NCI-H345 (cell line): ENCODE measurements at regions not wholly inside any gene's neighbourhood (a gene's known extent, or its start where the extent isn't known, plus 50 kb on each side); places are given as distances from the start of the nearest gene placed in this dataset.
"Not testable (repeated sequence)": the region's sequence is repeated elsewhere in the genome, so short reads cannot be mapped to it uniquely, and the experiment has no call there.

Experiments used
- DNase-seq: peaks from one replicate; lab custom pipeline; 2025; lab: John Stamatoyannopoulos, UW

GRCh38 chr4:72938516-72938915 lies 131.0 kb downstream of the COX18 start:
- DNase-seq: no peak

- no peak for DNase-seq
These were observed 134.1 kb downstream of the COX18 start for GRCh38 chr4:72935462-72935861.

DNA sequence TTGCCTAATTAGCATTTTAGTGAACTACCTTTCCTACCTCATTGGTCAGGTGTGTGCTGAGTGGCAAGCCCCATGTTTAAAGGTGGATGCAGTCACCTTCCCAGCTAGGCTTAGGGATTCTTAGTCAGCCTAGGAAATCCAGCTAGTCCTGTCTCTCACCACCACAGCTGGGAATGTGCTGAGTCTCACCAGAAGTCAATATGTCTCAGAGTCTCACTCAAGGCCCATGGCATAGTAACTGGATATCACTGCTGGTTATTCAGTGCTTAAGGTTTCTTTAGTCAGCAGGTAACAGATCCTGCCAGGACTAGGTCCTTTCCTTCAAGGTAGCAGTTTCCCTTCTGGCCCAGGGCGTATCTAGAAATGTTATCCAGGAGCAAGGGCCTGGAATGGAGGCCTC lies 136.5 kb downstream of the COX18 start:
- no peak for DNase-seq

- no peak for DNase-seq
These were observed 138.2 kb downstream of the COX18 start for GRCh38 chr4:72931346-72931745.

DNA sequence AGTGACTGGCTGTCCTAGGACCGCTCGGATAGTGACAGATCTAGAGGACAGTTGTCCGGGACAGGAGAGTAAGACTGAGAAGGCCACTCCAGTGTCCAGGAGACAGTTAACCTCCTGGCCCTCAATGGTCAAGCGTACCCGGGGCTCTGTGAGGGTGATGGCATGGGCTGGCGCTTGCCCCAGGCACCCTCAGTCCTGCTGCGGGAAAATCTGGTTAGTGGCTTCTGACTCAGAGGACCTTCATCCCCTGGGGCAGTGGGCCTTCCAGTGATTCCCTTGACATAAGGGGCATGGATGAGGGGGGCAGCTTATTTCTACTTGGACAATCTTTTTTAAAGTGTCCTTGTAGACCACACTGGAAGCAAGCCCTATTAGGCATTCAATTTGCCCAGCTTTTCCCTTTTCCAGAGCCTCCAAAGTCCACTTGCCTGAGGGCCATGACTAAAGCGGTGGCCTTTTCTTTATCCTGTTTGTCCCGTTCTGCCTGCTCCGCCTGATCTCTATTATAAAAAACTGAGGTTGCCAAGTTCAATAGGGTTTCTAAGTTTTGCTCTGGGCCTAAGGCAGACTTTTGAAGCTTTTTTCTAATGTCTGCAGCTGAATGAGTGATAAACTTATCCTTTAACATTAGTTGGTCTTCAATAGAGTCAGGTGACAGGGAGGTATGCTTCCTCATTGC lies 139.8 kb downstream of the COX18 start:
- not testable (repeated sequence) for DNase-seq

DNA sequence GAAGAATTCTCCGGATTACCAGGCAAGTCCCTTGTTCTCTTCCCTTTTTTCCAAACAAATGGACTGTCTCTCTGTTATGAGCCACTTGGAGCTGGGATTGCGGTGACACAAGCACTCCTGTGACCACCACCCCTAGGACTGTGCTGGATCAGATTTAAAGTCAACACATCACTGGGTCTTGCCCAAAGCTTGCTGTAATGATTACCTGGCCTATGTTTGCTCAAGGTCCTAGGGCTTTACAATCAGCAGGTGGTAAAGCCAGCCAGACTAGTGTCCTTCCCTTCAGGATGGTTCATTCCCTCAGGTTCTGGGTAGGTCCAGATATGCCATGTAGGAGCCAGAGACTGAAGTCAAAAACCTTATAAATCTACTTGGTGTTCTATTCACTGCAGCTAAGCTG lies 144.7 kb downstream of the COX18 start:
- DNase-seq: no peak

DNA sequence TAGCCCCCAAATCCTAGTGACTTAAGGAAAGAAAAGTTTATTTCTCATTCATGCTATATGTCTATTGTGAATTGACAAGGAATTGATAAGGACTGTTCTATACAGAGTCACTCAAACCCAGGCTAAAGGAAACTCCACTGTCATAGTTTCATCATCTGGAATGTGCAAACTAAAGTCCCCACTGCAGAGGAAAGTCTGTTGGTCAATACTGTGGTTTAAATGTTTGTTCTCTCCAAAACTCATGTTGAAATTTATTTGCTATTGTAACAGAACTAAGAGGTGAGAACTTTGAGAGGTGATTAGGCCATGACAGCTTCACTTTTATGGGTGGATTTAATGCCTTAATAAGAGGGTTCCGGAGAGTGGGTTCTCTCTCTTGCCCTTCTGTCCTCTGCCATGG lies 149.6 kb downstream of the COX18 start:
- DNase-seq: no peak

DNA sequence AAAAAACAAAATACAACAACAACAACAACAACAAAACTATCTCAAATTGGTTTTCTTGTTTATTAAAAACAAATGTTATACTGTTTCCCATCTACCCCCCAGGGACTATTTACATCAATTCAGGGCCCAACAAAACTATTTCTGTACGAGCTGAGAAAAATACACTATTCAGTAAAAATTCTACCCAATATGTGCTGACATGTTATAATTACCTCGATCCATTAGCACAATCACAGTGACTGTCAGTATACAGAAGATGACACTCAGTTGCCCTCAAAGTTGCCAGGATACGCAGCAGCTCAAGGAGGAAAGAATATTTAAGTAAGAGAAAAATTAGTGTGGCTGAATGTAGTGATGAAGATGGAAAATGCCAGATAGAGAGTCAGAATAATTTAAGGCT lies 150.1 kb downstream of the COX18 start:
- no peak for DNase-seq

- DNase-seq: no peak
These were observed 151.2 kb downstream of the COX18 start for GRCh38 chr4:72918362-72918761.

GRCh38 chr4:72911316-72911715 lies 158.2 kb downstream of the COX18 start:
- DNase-seq: no peak

GRCh38 chr4:72909461-72909860 lies 160.1 kb downstream of the COX18 start:
- DNase-seq: no peak

DNA sequence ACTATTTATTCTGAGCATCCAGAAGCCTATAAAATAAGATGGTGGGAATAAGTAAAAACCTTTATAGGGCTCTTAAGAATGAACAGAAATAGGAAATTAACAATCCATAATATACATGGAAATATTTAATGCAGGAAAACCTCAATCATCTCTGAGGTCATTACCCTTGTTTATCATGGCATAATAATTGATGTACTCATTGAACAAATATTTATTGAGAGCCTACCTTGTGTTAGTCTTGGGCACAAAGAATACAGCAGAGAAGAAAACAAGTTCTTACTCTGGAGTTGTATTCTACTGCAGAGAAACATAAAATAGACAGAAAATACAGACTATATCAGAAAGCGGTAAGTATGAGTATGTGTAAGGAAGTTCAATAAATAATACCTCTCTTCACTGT lies 167.2 kb downstream of the COX18 start:
- no peak for DNase-seq

DNA sequence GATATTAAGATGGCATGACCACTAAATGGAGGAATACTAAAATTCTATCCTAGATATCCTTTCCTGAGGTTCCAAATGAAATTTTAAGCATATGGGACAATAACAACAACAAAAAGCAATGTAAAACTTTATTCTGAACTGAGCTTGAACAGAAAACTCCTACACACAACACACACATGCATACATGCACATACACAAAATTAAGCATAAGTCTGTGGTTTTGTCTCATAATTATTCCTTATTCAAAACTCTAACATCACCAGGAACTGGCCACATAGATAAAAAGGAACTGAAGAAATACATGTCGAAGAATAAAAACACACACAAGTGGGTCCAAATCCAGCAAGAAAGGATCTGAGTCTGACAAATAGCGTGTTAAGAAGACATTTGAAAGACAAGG lies 168.0 kb downstream of the COX18 start:
- no peak for DNase-seq

DNA sequence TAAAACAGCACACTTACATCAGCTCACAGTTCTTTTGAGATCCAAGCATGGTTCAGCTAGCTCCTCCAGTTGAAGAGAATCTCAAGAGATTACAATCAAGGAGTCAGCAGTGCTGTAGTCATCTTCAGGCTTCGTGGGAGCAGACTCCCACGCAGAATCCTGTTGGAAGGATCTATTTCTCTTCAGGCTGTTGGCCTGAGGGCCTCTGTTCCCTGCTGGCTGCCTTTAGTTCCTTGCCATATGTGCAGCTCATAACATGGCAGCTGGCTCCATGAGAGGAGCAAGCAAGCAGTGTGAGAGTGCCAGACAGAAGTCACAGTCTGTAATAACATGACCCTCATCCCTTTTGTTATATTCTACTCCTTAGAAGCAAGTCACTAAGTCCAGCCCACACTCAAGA lies 168.6 kb downstream of the COX18 start:
- DNase-seq: no peak

- no peak for DNase-seq
These were observed 169.9 kb downstream of the COX18 start for GRCh38 chr4:72899621-72900020.

DNA sequence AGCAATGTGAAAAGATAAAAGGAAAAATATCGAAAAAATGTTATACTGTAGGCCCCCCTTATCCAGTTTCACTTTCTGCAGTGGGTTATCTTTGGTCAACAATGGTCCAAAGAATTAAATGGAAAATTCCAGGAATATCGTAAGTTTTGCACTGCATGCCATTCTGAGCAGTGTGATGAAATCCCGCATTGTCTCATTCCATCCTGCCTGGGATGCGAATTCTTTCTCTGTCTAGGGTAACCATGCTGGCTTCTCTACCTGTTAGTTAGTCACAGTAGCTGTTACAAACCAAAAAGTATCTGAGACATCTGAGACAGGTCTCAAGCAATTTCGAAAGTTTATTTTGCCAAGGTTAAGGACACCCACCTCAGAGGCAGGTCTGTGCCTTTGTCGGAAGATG lies 170.3 kb downstream of the COX18 start:
- no peak for DNase-seq

GRCh38 chr4:72896515-72896914 lies 173.0 kb downstream of the COX18 start:
- no peak for DNase-seq

DNA sequence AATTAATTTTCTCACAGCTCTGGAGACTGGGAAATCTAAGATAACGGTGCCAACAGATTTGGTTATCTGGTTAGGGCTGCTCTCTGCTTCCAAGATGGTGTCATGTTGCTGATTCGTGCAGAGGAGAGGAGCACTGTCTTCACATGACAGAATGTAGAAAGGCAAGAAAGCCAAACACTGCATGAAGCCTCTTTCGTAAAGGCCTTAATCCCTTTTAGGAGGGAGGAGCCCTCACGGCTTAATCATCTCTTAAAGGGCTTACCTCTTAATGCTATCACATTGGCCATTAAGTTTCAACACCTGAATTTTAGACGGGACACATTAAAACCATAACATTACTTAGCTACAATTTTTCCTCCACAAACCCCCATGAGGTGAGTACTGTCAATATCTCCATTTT lies 174.1 kb downstream of the COX18 start:
- no peak for DNase-seq

- no peak for DNase-seq
These were observed 176.0 kb downstream of the COX18 start for GRCh38 chr4:72893354-72894066.

DNA sequence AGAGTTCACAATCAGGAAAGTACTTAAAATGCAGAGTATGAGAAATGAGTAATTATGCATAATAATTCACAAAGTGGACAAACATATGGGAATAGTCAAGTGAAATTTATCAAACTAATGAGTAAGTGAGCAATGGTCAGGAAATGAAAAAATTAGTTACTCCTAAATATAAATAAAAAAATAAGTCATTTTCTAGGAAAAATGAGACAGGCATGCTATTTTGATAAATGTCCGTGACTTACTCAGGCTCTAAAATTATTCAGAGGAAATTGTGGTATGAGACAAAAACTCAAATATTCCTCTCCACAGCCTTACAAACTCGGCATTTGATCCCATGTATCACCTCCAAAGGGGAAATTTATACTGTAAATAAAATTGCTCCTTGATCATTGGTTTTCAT lies 181.2 kb downstream of the COX18 start:
- no peak for DNase-seq

GRCh38 chr4:72887152-72887551 lies 182.4 kb downstream of the COX18 start:
- no peak for DNase-seq

DNA sequence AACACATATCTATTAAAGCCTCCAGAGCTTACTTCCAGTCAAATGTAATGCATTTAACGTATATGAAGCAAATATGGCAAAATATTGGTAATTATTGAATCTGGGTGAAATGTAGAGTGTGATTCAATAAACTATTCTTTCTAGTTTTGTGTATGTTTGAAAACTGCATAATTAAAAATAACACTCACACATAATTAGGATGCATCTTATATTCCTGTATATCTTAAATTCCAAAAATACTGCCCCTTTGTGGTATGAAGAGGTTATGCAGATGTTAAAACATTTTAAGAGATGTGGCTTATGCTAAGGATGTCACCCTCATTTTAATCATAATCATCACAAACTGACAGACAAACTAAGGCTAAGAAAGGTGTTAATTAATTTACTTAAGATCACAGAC lies 182.9 kb downstream of the COX18 start:
- DNase-seq: no peak

DNA sequence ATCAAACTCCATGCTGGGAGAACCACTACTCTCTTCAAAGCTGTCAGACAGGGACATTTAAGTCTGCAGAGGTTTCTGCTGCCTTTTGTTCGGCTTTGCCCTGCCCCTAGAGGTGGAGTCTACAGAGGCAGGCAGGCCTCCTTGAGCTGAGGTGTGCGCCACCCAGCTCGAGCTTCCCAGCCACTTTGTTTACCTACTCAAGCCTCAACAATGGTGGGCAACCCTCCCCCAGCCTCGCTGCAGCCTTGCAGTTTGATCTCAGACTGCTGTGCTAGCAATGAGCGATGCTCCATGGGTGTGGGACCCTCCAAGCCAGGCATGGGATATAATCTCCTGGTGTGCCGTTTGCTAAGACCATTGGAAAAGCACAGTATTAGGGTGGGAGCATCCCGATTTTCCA lies 185.3 kb downstream of the COX18 start:
- not testable (repeated sequence) for DNase-seq

DNA sequence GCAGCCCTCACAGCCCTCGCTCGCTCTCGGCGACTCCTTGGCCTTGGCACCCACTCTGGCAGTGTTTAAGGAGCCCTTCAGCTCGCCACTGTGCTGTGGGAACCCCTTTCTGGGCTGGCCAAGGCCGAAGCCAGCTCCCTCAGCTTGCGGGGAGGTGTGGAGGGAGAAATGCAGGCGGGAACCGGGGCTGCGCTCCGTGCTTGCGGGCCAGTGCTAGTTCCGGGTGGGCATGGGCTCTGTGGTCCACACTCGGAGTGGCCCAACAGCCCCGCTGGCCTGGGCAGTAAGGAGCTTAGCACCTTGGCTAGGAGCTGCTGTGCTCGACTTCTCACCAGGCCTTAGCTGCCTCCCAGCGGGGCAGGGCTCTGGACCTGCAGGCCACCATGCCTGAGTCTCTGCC lies 192.6 kb downstream of the COX18 start:
- no peak for DNase-seq
